GM12878 (cell line): ENCODE measurements at regions not wholly inside any gene's neighbourhood (a gene's known extent, or its start where the extent isn't known, plus 50 kb on each side); places are given as distances from the start of the nearest gene placed in this dataset.

Experiments
- BACH1 ChIP-seq: fragments of 450-650 bp; IDR thresholded peaks from 2 replicates; pipeline ENCODE4 v1.6.1; 2017; ENCODE audit warnings: mild to moderate bottlenecking, borderline replicate concordance
- CHD1 ChIP-seq: IDR thresholded peaks from 2 replicates; pipeline ENCODE4 v1.6.1; 2012; ENCODE audit warnings: low read depth, low read length, improper control_type of control experiment
- FOS ChIP-seq: IDR thresholded peaks from 3 replicates; pipeline ENCODE4 v1.6.1; 2011; ENCODE audit warnings: borderline replicate concordance; ENCODE audit not compliant: insufficient read length; ENCODE audit errors: extremely low read depth
- MTA2 ChIP-seq: fragments of 450-650 bp; IDR thresholded peaks from 2 replicates; pipeline ENCODE4 v1.6.1; 2016; ENCODE audit warnings: low read depth, mild to moderate bottlenecking, moderate library complexity
- PML ChIP-seq: IDR thresholded peaks from 2 replicates; pipeline ENCODE4 v1.6.1; 2012; ENCODE audit warnings: low read length, inconsistent platforms
- SP1 ChIP-seq: IDR thresholded peaks from one replicate; pipeline ENCODE4 v1.6.1; 2011; ENCODE audit warnings: low read depth, low read length
- ZNF274 ChIP-seq: IDR thresholded peaks from one replicate; pipeline ENCODE4 v1.8.0; 2011; ENCODE audit not compliant: insufficient read length, insufficient read depth
- TF ChIP-seq, protein P1 (sequence below): IDR thresholded peaks from 2 replicates; pipeline ENCODE4 v1.6.1; 2012; ENCODE audit warnings: mild to moderate bottlenecking, low read depth, low read length
- TF ChIP-seq, protein P2 (sequence below): fragments of 450-650 bp; IDR thresholded peaks from 2 replicates; pipeline ENCODE4 v1.6.1; 2017; ENCODE audit warnings: mild to moderate bottlenecking
- TF ChIP-seq, protein P3 (sequence below): fragments of 450-650 bp; IDR thresholded peaks from 2 replicates; pipeline ENCODE4 v1.6.1; 2016; ENCODE audit warnings: mild to moderate bottlenecking

DNA sequence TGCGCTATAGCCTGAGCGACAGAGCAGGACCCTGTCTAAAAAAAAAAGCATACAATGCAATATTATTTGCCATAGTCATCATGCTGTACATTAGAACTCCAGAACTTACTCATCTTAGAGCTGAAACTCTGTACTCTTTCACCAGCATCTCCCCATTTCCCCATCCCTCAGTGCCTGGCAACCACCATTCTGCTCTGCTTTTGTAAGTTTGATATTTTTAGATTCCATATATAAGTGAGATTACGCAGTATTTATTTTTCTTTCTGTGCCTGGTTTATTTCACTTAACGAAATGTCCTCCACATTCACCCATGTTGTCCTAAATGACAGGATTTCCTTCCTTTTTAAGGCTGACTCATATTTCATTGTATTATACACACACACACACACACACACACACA is 121.8 kb downstream of the BBS10 start (continued):
- TF ChIP-seq SP1 (no peak), PML (no peak), MTA2 (no peak), BACH1 (no peak), ZNF274 (no peak), FOS (no peak), CHD1 (no peak)
- TF ChIP-seq, protein P1, sequence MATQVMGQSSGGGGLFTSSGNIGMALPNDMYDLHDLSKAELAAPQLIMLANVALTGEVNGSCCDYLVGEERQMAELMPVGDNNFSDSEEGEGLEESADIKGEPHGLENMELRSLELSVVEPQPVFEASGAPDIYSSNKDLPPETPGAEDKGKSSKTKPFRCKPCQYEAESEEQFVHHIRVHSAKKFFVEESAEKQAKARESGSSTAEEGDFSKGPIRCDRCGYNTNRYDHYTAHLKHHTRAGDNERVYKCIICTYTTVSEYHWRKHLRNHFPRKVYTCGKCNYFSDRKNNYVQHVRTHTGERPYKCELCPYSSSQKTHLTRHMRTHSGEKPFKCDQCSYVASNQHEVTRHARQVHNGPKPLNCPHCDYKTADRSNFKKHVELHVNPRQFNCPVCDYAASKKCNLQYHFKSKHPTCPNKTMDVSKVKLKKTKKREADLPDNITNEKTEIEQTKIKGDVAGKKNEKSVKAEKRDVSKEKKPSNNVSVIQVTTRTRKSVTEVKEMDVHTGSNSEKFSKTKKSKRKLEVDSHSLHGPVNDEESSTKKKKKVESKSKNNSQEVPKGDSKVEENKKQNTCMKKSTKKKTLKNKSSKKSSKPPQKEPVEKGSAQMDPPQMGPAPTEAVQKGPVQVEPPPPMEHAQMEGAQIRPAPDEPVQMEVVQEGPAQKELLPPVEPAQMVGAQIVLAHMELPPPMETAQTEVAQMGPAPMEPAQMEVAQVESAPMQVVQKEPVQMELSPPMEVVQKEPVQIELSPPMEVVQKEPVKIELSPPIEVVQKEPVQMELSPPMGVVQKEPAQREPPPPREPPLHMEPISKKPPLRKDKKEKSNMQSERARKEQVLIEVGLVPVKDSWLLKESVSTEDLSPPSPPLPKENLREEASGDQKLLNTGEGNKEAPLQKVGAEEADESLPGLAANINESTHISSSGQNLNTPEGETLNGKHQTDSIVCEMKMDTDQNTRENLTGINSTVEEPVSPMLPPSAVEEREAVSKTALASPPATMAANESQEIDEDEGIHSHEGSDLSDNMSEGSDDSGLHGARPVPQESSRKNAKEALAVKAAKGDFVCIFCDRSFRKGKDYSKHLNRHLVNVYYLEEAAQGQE: no peak
- TF ChIP-seq, protein P2, sequence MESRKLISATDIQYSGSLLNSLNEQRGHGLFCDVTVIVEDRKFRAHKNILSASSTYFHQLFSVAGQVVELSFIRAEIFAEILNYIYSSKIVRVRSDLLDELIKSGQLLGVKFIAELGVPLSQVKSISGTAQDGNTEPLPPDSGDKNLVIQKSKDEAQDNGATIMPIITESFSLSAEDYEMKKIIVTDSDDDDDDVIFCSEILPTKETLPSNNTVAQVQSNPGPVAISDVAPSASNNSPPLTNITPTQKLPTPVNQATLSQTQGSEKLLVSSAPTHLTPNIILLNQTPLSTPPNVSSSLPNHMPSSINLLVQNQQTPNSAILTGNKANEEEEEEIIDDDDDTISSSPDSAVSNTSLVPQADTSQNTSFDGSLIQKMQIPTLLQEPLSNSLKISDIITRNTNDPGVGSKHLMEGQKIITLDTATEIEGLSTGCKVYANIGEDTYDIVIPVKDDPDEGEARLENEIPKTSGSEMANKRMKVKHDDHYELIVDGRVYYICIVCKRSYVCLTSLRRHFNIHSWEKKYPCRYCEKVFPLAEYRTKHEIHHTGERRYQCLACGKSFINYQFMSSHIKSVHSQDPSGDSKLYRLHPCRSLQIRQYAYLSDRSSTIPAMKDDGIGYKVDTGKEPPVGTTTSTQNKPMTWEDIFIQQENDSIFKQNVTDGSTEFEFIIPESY: no peak
- TF ChIP-seq, protein P3, sequence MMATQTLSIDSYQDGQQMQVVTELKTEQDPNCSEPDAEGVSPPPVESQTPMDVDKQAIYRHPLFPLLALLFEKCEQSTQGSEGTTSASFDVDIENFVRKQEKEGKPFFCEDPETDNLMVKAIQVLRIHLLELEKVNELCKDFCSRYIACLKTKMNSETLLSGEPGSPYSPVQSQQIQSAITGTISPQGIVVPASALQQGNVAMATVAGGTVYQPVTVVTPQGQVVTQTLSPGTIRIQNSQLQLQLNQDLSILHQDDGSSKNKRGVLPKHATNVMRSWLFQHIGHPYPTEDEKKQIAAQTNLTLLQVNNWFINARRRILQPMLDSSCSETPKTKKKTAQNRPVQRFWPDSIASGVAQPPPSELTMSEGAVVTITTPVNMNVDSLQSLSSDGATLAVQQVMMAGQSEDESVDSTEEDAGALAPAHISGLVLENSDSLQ: no peak
